ENCODE measurements at regions not wholly inside any gene's neighbourhood (a gene's known extent, or its start where the extent isn't known, plus 50 kb on each side); places are given as distances from the start of the nearest gene placed in this dataset.

DNA sequence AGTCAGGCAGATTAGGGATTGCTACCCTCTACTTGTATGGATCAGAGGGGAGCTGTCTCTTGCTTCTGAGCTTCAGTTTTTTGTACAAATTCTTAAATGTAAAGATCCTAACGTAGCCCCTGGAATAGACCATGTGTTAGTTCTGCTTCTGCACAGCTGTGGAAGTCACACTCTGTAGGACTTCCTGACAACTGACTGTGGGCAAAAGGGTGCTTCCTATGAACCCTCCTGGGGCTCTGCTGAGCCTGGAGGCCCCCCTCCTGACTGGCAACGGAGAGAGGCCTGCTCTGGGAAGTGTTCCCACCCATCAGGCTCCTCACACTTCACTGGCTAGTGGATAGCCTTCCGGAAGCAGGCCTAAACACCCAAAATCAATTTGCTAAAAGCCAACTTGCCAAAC lies 131.0 kb downstream of the RPLP1 start:
- Histone ChIP-seq H3K4me2 (ENCODE audit: low read length) (no peak overlapping the region), H3K4me1 (ENCODE audit: control insufficient read depth, insufficient read depth, low read length) (peaks cover 3% of the 10 kb centered on the region), H3K4me3 (ENCODE audit: low read length) (no peak overlapping the region), H3K9ac (ENCODE audit: low read depth, low read length) (no peak overlapping the region), H3K36me3 (ENCODE audit: insufficient read depth, low read length) (no peaks in the 10 kb centered on the region), H3K27me3 (ENCODE audit: control insufficient read depth, insufficient read depth, low read length) (peaks cover 69% of the 10 kb centered on the region), H3K9me3 (replicated peaks; ENCODE audit: low read length) (no peaks in the 10 kb centered on the region)

DNA sequence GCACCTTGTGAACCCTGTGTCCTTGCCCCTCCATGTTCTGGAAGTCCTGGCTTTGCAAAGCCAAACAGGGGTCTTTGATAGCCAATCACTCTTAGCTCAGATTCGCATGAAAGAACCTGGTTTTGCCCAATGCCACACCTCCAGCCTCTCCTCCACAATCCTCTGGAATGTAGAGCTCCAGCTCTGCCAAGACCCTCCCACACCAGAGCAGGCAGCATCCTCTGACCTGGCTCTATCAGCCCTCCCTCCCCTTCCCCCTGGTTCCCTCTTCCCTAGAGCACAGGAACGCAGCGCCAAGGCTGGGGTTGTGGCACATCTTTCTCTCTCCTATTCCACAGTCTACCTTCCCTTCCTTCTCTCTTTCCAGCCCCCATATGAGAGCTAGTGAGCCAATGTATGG lies 133.3 kb downstream of the RPLP1 start:
- Histone ChIP-seq H3K9ac (ENCODE audit: low read depth, low read length) (no peak overlapping the region), H3K9me3 (replicated peaks; ENCODE audit: low read length) (no peaks in the 10 kb centered on the region), H3K4me2 (ENCODE audit: low read length) (no peak overlapping the region), H3K4me1 (ENCODE audit: control insufficient read depth, insufficient read depth, low read length) (no peaks in the 10 kb centered on the region), H3K27me3 (ENCODE audit: control insufficient read depth, insufficient read depth, low read length) (peaks cover 65% of the 10 kb centered on the region), H3K4me3 (ENCODE audit: low read length) (no peak overlapping the region), H3K36me3 (ENCODE audit: insufficient read depth, low read length) (no peaks in the 10 kb centered on the region)

DNA sequence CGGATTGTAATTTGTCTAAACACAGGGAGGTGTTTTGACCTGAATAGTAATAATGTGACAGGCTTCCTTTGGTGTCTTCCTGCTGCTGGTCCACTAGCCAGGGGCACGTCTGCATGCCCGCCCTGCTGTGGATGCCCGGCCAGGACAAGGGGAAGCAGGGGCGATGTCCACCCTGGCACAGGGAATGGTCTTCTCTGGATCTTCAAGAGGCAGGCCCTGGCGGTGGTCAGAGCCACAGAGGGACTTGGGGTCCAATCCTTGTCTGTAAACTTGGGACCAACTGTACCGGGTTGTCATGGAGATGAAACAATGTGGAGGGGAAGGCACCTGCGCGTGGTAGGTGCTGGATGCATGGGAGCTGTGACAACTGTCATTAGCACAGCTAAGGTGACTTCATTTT lies 134.1 kb downstream of the RPLP1 start:
- Histone ChIP-seq H3K4me2 (ENCODE audit: low read length) (no peak overlapping the region), H3K27me3 (ENCODE audit: control insufficient read depth, insufficient read depth, low read length) (peaks cover 63% of the 10 kb centered on the region)

DNA sequence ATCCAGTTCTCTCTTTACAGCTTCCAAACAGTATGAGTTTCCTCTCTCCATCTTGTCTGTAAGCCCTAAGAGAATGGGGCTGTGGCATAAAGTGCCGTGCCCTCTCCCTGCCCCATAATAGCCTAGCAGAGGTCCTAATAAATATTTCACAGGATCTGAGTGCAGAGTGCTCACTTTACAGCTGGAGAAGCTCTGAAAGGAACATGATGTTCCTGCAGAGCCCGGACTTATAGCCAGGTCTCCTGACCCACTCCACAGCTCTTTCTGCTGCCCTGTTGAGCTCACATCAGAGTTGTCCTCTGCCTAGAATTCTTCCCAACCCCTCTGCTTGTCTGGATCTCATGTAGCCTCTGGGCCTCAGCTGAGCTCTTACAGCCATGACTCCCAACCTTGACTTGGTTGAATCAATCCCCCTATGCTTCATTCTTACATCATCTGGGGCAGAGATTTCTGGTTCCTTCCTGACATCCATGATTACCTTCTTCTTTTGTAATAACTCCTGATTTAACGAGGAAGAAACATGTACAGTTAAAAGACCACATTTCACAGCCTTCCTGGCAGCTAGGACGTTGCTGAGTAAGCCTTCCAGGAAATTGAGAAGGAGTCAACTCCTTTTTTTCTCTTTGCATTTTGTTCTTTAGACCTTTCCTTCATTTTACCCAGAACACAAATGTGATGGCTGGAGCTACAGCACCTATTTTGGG lies 135.3 kb downstream of the RPLP1 start:
- H3K4me3 ChIP-seq (ENCODE audit: low read length), result no peak overlapping the region
- H3K27me3 ChIP-seq (ENCODE audit: control insufficient read depth, insufficient read depth, low read length), result peaks cover 64% of the 10 kb centered on the region
- H3K9me3 ChIP-seq (replicated peaks; ENCODE audit: low read length), result no peaks in the 10 kb centered on the region
- H3K9ac ChIP-seq (ENCODE audit: low read depth, low read length), result no peak overlapping the region
- H3K36me3 ChIP-seq (ENCODE audit: insufficient read depth, low read length), result no peaks in the 10 kb centered on the region
- H3K4me2 ChIP-seq (ENCODE audit: low read length), result no peak overlapping the region
- no peaks in the 10 kb centered on the region for H3K4me1 ChIP-seq (ENCODE audit: control insufficient read depth, insufficient read depth, low read length)

More for the DNA sequence above, 134.1 kb downstream of the RPLP1 start:
- Histone ChIP-seq H3K4me1 (ENCODE audit: control insufficient read depth, insufficient read depth, low read length) (no peaks in the 10 kb centered on the region), H3K4me3 (ENCODE audit: low read length) (no peak overlapping the region), H3K9ac (ENCODE audit: low read depth, low read length) (no peak overlapping the region), H3K9me3 (replicated peaks; ENCODE audit: low read length) (no peaks in the 10 kb centered on the region), H3K36me3 (ENCODE audit: insufficient read depth, low read length) (no peaks in the 10 kb centered on the region)

DNA sequence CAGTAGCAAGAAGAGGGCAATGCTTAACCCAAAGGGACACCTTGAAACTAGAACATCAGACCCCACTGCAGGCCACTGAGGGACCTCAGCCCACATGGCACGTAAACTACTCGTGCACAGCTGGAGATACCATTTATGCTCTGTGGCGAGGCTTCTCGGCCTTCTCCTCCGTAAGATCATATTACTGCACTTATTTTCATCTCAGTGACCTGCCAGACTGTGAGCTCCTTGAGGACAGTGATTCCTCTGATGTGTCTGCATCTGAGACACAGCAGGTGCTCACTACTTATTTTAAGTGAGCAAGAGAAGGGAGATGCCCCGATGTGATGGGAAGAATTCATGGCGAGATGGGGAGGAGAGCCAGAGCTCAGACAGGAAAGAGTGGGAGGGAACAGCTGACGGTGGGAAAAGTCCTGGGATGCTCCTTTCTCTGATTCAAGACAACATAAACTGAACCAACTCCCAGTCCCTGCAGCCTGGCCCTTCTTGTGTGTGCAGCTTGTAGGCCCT lies 137.6 kb downstream of the RPLP1 start:
- no peaks in the 10 kb centered on the region for H3K36me3 ChIP-seq (ENCODE audit: insufficient read depth, low read length)
- no peak overlapping the region for H3K4me2 ChIP-seq (ENCODE audit: low read length)
- H3K27me3 ChIP-seq (ENCODE audit: control insufficient read depth, insufficient read depth, low read length), result peaks cover 70% of the 10 kb centered on the region

DNA sequence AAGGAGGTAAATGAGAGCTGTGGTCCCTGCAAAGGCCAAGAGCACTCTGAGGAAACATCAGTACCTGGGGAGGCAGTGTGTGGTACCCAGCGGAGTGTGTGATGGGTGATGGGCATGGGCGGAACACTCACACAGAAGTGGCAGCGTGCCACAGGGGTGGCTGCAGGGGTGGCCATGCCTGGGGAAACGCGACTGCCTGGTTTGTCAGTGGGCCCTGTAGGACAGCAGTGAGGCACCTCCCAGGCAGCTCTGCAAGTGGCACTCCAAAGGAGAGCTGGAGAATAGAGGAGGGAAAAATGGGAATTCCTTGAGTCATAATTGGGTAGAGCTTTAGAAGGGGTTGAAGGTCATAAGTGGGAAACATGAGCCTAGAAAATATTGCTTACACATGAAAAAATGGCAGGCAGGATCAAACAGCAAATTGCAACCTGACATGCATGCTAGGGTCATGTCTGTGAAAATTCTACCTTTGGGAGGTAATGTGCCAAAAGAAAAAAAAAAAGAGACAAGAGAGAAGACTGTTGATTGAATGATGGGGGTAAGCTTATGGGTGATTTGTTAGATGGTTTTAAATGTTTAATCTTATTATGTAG lies 138.4 kb downstream of the RPLP1 start:
- H3K27me3 ChIP-seq (ENCODE audit: control insufficient read depth, insufficient read depth, low read length), result peaks cover 74% of the 10 kb centered on the region
- no peak overlapping the region for H3K4me3 ChIP-seq (ENCODE audit: low read length)

More for the DNA sequence above, 137.6 kb downstream of the RPLP1 start:
- H3K9ac ChIP-seq (ENCODE audit: low read depth, low read length), result no peak overlapping the region
- H3K4me1 ChIP-seq (ENCODE audit: control insufficient read depth, insufficient read depth, low read length), result no peaks in the 10 kb centered on the region
- H3K4me3 ChIP-seq (ENCODE audit: low read length), result no peak overlapping the region
- no peaks in the 10 kb centered on the region for H3K9me3 ChIP-seq (replicated peaks; ENCODE audit: low read length)

DNA sequence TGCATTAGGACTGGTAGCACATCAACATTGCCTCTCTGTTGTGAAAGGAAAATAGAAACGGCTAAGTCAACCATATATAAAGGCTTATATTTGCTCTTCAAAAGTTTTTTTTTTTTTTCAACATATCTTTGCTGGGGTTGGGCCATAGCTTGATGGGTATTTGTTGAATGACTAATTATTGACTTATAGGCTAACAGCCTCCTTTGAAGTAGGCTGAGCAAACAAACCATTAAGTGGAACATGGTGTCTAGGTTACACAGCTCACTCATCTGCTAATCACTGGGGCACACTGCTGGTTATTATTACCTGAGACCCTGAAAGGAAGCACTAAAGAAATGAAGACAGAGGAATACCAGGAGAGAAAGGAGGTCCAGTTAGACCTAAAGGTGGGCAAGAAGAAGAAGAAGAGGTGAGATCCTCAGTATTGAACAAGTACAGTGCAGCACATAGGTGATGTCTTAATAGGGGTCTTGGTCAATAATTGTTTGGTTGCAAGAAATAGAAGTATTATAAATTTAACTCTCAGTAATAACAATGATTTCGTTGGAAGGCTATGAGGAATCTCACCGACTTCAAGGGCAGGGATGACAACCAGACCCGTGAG lies 139.4 kb downstream of the RPLP1 start:
- H3K4me2 ChIP-seq (ENCODE audit: low read length), result no peak overlapping the region
- H3K9me3 ChIP-seq (replicated peaks; ENCODE audit: low read length), result no peaks in the 10 kb centered on the region
- H3K9ac ChIP-seq (ENCODE audit: low read depth, low read length), result no peak overlapping the region
- no peak overlapping the region for H3K4me3 ChIP-seq (ENCODE audit: low read length)
- H3K27me3 ChIP-seq (ENCODE audit: control insufficient read depth, insufficient read depth, low read length), result peaks cover 81% of the 10 kb centered on the region
- H3K4me1 ChIP-seq (ENCODE audit: control insufficient read depth, insufficient read depth, low read length), result no peaks in the 10 kb centered on the region
- no peaks in the 10 kb centered on the region for H3K36me3 ChIP-seq (ENCODE audit: insufficient read depth, low read length)

More for the DNA sequence above, 138.4 kb downstream of the RPLP1 start:
- H3K4me2 ChIP-seq (ENCODE audit: low read length), result no peak overlapping the region
- H3K36me3 ChIP-seq (ENCODE audit: insufficient read depth, low read length), result no peaks in the 10 kb centered on the region
- H3K4me1 ChIP-seq (ENCODE audit: control insufficient read depth, insufficient read depth, low read length), result no peaks in the 10 kb centered on the region
- no peak overlapping the region for H3K9ac ChIP-seq (ENCODE audit: low read depth, low read length)
- H3K9me3 ChIP-seq (replicated peaks; ENCODE audit: low read length), result no peaks in the 10 kb centered on the region

DNA sequence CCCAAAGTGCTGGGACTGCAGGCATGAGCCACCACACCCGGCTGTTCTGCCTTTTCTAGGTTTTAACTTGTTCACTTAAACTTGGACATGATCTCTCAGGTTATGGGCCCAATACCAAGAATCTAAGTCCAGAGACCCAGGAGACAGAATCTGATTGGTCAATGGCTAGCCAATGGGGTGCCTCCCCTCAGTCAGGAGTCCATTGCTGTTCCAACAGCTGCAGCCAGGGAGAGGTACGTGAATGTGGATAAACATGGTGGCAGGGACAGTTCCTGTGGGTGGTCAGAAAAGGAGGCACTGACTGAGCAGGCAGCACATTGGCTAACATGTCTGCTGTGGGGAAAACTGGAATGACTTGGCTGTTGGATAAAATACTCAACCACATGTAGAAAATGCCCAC lies 140.3 kb downstream of the RPLP1 start:
- Histone ChIP-seq H3K9me3 (replicated peaks; ENCODE audit: low read length) (no peaks in the 10 kb centered on the region), H3K27me3 (ENCODE audit: control insufficient read depth, insufficient read depth, low read length) (peaks cover 78% of the 10 kb centered on the region), H3K36me3 (ENCODE audit: insufficient read depth, low read length) (no peaks in the 10 kb centered on the region), H3K4me3 (ENCODE audit: low read length) (no peak overlapping the region), H3K4me1 (ENCODE audit: control insufficient read depth, insufficient read depth, low read length) (no peaks in the 10 kb centered on the region), H3K4me2 (ENCODE audit: low read length) (no peak overlapping the region), H3K9ac (ENCODE audit: low read depth, low read length) (no peak overlapping the region)

DNA sequence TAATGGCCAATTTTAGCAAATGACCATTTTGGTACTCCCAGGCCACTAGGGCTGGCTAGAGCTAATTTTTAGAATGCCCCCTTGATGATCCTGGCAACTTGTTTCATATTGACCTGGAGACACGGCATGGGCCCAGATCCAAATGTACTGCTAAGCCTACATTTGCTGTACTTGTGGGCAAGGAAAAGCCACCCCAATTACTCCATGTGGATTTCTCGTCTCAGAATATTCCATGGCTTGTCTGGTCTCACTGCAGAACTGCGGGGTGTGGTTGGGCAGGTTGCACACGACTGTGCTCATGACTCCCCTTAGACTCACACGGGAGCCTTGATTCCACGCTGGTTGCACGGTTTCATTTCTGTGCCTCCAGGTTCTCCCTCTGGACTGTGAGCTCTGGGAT lies 140.9 kb downstream of the RPLP1 start:
- Histone ChIP-seq H3K4me3 (ENCODE audit: low read length) (no peak overlapping the region), H3K36me3 (ENCODE audit: insufficient read depth, low read length) (no peaks in the 10 kb centered on the region), H3K4me2 (ENCODE audit: low read length) (no peak overlapping the region), H3K9me3 (replicated peaks; ENCODE audit: low read length) (no peaks in the 10 kb centered on the region), H3K27me3 (ENCODE audit: control insufficient read depth, insufficient read depth, low read length) (peaks cover 76% of the 10 kb centered on the region), H3K9ac (ENCODE audit: low read depth, low read length) (no peak overlapping the region), H3K4me1 (ENCODE audit: control insufficient read depth, insufficient read depth, low read length) (no peaks in the 10 kb centered on the region)

DNA sequence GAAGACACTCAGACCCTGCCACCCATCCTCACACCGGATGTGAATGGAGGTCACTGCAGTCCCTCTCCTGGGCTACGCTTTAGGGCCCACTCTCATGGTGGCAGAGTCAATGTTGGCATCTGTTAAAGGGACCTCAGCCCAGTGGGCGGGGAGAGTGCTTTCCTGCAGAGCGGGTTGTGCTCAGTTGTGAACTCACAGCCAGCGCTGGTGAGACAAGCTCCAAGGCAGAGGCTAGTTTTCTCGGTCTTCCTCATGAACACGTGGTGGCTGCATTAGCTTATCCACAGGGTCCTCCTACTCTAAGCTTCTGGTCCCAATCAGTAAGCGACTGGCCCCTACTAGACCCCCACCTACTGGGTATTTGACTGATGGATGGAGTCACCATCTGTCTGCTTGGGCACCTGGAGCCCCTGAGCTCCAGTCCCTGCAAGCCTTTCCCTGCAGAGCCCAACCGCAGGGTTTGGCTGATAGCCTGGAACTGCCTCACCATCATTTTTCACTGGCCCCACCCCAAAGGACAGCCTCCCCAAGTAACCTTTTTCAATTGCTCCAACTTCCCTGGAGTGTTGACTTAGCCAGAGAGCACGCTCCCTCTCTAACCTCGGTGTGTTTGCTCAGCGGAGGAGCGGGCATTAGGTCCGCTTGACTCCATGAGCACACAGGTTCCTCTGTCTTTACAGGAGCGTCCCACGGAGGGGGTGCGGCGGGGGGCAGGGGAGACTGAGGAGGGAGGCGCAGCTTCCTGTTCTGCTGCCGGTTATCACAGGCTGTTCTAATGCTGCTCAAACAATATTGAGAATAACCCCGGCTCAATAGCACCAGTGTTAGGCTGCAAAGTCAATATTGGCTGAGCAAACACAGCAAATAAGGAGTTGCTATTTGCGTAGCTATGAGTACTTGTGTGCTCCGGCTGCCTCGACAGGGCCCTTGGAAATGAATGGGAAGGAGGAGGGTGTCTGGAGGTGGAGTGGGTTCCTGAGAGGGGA lies 141.7 kb downstream of the RPLP1 start:
- no peak overlapping the region for H3K4me3 ChIP-seq (ENCODE audit: low read length)
- no peaks in the 10 kb centered on the region for H3K9me3 ChIP-seq (replicated peaks; ENCODE audit: low read length)
- no peak overlapping the region for H3K4me2 ChIP-seq (ENCODE audit: low read length)
- H3K36me3 ChIP-seq (ENCODE audit: insufficient read depth, low read length), result no peaks in the 10 kb centered on the region
- H3K27me3 ChIP-seq (ENCODE audit: control insufficient read depth, insufficient read depth, low read length), result peaks cover 79% of the 10 kb centered on the region
- no peaks in the 10 kb centered on the region for H3K4me1 ChIP-seq (ENCODE audit: control insufficient read depth, insufficient read depth, low read length)
- H3K9ac ChIP-seq (ENCODE audit: low read depth, low read length), result no peak overlapping the region
